Adipocyte (in vitro differentiated cells): ENCODE measurements at regions not wholly inside any gene's neighbourhood (a gene's known extent, or its start where the extent isn't known, plus 50 kb on each side); places are given as distances from the start of the nearest gene placed in this dataset.
A peak's percentile ranks its signal among the peaks of the same experiment; 100 is the strongest.
"Not testable (repeated sequence)": the region's sequence is repeated elsewhere in the genome, so short reads cannot be mapped to it uniquely, and the experiment has no call there.

Source experiments
- DNase-seq: peaks from one replicate; pipeline ENCODE4 v3.0.0-alpha.2; 2015; ENCODE audit warnings: low read depth
- H3K27me3 ChIP-seq: replicated peaks from 2 replicates; pipeline ENCODE4 v1.7.0; 2013; ENCODE audit warnings: mild to moderate bottlenecking, low read length, moderate library complexity; ENCODE audit not compliant: control insufficient read depth, insufficient read depth
- H3K36me3 ChIP-seq: 2 replicates; pipeline ENCODE4 v1.7.0; 2013; ENCODE audit warnings: low read length, mild to moderate bottlenecking, moderate library complexity; ENCODE audit not compliant: control insufficient read depth, insufficient read depth, severe bottlenecking
- H3K4me1 ChIP-seq: 2 replicates; pipeline ENCODE4 v1.7.0; 2013; ENCODE audit warnings: mild to moderate bottlenecking, low read length, moderate library complexity; ENCODE audit not compliant: control insufficient read depth, insufficient read depth
- H3K4me3 ChIP-seq: 2 replicates; pipeline ENCODE4 v1.7.0; 2013; ENCODE audit warnings: mild to moderate bottlenecking, low read length, moderate library complexity
- H3K9ac ChIP-seq: 2 replicates; pipeline ENCODE4 v1.7.0; 2013; ENCODE audit warnings: mild to moderate bottlenecking, low read length, moderate library complexity
- H3K9me3 ChIP-seq: 2 replicates; pipeline ENCODE4 v1.7.0; 2013; ENCODE audit warnings: mild to moderate bottlenecking, low read length, moderate library complexity; ENCODE audit not compliant: control insufficient read depth

GRCh38 chr6:6878887-6879585 lies 228.7 kb upstream of the RREB1 start:
- H3K9ac ChIP-seq, result no peak overlapping the region
- H3K9me3 ChIP-seq, result no peaks in the 10 kb centered on the region
- H3K36me3 ChIP-seq, result no peaks in the 10 kb centered on the region
- no peak for DNase-seq
- no peaks in the 10 kb centered on the region for H3K27me3 ChIP-seq
- H3K4me1 ChIP-seq, result peaks cover 22% of the 10 kb centered on the region
- H3K4me3 ChIP-seq, result no peak overlapping the region

- not testable (repeated sequence) for H3K4me3 ChIP-seq, H3K9ac ChIP-seq, DNase-seq, H3K9me3 ChIP-seq, H3K27me3 ChIP-seq, H3K36me3 ChIP-seq
- peaks cover 28% of the 10 kb centered on the region for H3K4me1 ChIP-seq
Measured at GRCh38 chr6:6879586-6879974, 228.2 kb upstream of the RREB1 start.

- DNase-seq, result no peak
Measured at GRCh38 chr6:6880745-6881437, 226.9 kb upstream of the RREB1 start.

DNA sequence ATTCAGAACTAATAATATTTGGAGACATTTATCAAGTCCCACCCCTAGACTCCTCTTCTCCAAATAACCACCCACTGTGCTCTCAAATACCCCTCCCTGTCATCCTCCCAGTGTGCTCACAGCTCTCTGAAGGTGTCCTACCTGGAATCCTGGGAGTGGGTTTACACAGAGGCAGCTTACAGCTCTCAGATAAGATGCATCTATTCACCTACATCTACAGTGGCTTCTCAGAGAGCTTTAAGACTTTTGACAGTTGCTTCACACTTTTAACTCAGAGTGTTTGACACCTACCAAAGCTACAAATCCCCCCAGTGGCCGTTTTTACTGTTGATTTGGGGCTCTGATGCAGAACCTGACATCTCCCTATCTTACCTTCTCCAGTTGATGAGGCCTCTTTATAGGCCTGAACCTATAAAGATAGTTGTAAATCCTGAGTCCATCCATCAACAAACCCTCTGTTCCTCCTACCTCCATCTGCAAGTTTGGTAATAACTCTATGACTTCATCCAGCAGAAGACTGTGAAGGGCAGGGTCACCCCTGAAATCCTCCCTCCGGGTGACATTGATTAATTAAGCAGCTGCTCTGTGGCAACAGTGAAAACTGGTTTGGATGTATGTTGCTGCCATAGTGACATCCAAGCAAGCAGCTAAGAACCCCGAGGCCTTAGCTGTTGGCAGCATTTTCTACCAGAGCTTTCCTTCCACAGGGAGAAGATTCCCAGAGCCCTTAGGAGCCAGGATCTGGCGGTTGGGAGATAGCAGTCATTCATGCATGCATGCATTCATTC lies 226.1 kb upstream of the RREB1 start:
- H3K27me3 ChIP-seq, result no peaks in the 10 kb centered on the region
- H3K9me3 ChIP-seq, result no peaks in the 10 kb centered on the region
- H3K9ac ChIP-seq, result no peak overlapping the region
- H3K4me3 ChIP-seq, result no peak overlapping the region
- DNase-seq, result no peak
- peaks cover 36% of the 10 kb centered on the region for H3K4me1 ChIP-seq
- H3K36me3 ChIP-seq, result no peaks in the 10 kb centered on the region

More at GRCh38 chr6:6880745-6881437, 226.9 kb upstream of the RREB1 start:
- Histone ChIP-seq H3K9me3 (no peaks in the 10 kb centered on the region), H3K27me3 (no peaks in the 10 kb centered on the region), H3K36me3 (no peaks in the 10 kb centered on the region), H3K4me1 (peaks cover 38% of the 10 kb centered on the region), H3K9ac (no peak overlapping the region), H3K4me3 (no peak overlapping the region)

DNA sequence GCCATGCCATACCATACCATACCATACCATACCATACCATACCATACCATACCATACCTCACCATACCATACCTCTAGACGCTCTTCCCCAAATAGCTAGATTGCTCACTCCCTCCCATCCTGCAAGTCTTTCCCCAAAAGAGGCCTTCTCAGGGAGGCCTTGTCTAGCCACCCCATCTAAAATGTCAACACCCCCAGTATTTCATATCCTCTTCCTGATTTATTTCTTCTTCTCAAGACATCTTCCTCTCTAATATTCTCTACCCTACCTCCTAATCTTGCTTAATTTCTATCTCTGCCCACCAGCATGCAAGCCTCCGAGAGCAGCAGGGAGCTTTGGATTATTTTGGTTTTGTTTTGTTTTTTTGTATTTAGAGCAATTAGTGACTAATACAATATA lies 225.2 kb upstream of the RREB1 start:
- Histone ChIP-seq H3K9ac (no peak overlapping the region), H3K36me3 (no peaks in the 10 kb centered on the region), H3K4me3 (no peak overlapping the region), H3K9me3 (no peaks in the 10 kb centered on the region), H3K27me3 (no peaks in the 10 kb centered on the region), H3K4me1 (peaks cover 42% of the 10 kb centered on the region)
- no peak for DNase-seq

DNA sequence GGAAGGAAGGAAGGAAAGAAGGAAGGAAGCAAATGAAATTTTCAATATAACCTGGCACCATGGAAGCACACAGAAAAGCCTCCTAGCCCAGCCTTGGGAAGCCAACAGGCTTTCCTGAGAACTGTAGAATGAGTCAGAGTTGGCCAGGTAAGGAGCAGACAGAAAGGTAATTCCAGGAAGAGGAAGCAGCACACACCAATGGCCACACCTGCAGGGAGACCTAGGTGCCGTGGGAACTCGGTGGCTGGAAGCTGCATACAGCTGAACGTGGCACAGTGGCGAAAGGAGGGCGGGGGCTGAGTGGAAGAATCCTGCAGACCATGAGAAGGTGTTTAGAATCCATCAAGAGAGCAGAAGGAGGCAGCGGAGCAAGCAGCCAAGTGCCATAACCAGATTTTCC lies 224.8 kb upstream of the RREB1 start:
- H3K27me3 ChIP-seq, result no peaks in the 10 kb centered on the region
- H3K9me3 ChIP-seq, result no peaks in the 10 kb centered on the region
- no peak for DNase-seq
- H3K9ac ChIP-seq, result no peak overlapping the region
- H3K4me3 ChIP-seq, result no peak overlapping the region
- no peaks in the 10 kb centered on the region for H3K36me3 ChIP-seq
- H3K4me1 ChIP-seq, result peaks cover 45% of the 10 kb centered on the region

GRCh38 chr6:6884193-6884627 lies 223.6 kb upstream of the RREB1 start:
- Histone ChIP-seq H3K36me3 (no peaks in the 10 kb centered on the region), H3K27me3 (no peaks in the 10 kb centered on the region)

DNA sequence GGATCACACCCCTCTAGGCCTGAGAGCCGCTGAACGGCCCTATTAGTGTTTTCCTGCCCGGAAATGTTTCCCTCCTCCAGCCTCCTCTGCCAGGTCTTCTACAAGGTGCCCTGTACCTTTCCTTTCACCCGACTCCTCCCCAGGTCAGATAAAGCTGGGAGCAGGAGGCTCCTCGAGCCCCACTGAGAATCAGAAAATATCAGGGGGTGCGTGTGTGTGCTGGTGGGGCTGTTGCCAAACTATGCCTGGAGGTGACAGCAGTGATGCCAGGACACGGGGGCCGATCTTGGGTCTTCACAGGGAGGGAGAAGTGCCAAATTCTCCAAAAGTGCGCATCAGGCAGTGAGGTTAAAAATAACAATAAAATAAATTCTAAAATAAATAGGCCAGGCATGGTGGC lies 222.8 kb upstream of the RREB1 start:
- DNase-seq, result no peak
- Histone ChIP-seq H3K36me3 (no peaks in the 10 kb centered on the region), H3K27me3 (no peaks in the 10 kb centered on the region), H3K4me3 (no peak overlapping the region), H3K9ac (peak overlapping the region; percentile 49), H3K9me3 (no peaks in the 10 kb centered on the region), H3K4me1 (peaks cover 38% of the 10 kb centered on the region)

More at GRCh38 chr6:6884193-6884627, 223.6 kb upstream of the RREB1 start:
- H3K4me3 ChIP-seq, result no peak overlapping the region
- H3K9ac ChIP-seq, result no peak overlapping the region
- DNase-seq, result no peak
- H3K4me1 ChIP-seq, result peaks cover 44% of the 10 kb centered on the region
- H3K9me3 ChIP-seq, result no peaks in the 10 kb centered on the region

- no peaks in the 10 kb centered on the region for H3K36me3 ChIP-seq
- peak overlapping the region; percentile 75 for H3K9ac ChIP-seq
- no peaks in the 10 kb centered on the region for H3K27me3 ChIP-seq
- H3K4me1 ChIP-seq, result peaks cover 43% of the 10 kb centered on the region
- no peak overlapping the region for H3K4me3 ChIP-seq
- no peak for DNase-seq
- no peaks in the 10 kb centered on the region for H3K9me3 ChIP-seq
Measured at GRCh38 chr6:6885521-6886170, 222.1 kb upstream of the RREB1 start.

DNA sequence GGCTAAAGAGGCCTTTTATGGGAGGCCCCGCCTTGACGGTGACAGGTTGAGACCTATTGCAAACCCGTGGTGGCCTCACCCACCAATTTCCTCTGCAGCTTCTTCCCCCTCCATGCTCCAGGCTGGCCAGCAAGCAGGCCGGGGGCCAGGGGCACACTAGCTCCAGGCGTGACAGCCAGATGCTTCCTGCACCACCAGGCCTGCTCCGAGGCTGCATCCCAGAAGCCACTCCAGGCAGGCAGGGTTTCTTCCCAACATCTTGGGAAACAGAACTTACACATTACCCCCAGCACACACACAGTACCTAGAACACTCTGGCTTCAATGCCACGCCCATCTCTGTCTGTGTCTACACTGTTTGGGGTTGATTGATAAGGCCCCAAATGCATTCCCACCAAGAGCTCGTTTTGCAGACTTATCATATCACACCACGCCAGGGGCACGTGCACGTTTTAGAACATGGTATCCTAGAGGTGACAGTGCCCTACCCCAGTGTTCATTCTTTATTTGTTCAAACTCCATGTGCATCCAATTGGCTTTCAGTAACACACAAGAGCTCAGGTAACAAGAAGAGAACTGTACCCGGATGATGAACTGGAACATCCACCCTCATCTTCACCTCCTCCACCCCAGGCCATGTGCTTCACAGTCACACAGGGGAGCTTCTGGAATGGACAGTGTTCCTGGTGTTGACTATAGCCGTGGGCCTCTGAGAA lies 221.4 kb upstream of the RREB1 start:
- H3K27me3 ChIP-seq, result no peaks in the 10 kb centered on the region
- no peaks in the 10 kb centered on the region for H3K36me3 ChIP-seq
- no peak overlapping the region for H3K4me3 ChIP-seq
- no peak for DNase-seq
- no peaks in the 10 kb centered on the region for H3K9me3 ChIP-seq
- H3K4me1 ChIP-seq, result peaks cover 45% of the 10 kb centered on the region
- peak overlapping the region; percentile 75 for H3K9ac ChIP-seq
